GM19328 (cell line): ENCODE measurements at regions not wholly inside any gene's neighbourhood (a gene's known extent, or its start where the extent isn't known, plus 50 kb on each side); places are given as distances from the start of the nearest gene placed in this dataset.
A peak's percentile ranks its signal among the peaks of the same experiment; 100 is the strongest.
"Not testable (repeated sequence)": the region's sequence is repeated elsewhere in the genome, so short reads cannot be mapped to it uniquely, and the experiment has no call there.

ENCODE experiments used
- ATAC-seq: cut with Tn5 transposase; IDR thresholded peaks from one replicate; pipeline ENCODE4 v1.9.1; 2021; ENCODE audit warnings: mild to moderate bottlenecking, moderate library complexity; ENCODE audit not compliant: unreplicated experiment

DNA sequence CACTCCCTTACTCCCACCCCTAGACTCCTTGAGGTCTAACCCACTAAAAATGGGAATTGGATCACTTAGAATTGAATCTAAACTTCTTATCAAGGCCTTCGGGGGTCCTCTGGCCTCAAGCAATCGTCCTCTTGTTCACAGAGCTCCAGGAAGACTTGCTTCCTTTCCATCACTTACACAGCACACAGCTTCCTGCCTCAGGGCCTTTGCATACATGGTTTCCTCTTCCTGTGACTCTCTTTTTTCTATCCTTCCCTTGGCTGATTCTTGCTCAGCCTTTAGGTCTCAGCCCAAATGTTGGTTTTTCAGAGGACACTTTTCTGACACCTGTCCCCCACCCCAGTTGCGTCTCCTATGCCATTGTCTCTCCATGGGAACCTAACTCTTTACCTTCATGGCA is 50.0 kb upstream of the ALDH1B1 start:
- no peak for ATAC-seq

DNA sequence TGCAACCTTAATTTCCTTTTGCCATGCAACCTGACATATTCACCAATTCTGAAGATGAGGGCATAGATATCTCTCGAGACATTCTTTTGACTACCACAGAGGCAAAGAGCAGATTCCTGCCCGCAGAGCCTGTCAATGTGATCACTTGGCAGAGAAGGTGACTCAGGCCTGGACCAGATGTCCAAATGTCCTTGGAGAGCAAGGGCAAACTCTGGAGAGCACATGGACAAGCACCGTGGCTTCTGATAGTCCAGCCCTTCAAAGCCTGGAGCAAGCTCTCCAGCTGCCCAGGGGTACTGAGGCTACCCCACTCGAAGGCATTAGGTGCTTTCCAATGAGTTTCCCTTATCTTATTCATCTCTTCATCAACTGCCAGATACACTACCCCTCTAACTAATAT is 50.4 kb upstream of the ALDH1B1 start:
- no peak for ATAC-seq

- ATAC-seq: no peak
Measured at GRCh38 chr9:38339496-38339895, 53.0 kb upstream of the ALDH1B1 start.

DNA sequence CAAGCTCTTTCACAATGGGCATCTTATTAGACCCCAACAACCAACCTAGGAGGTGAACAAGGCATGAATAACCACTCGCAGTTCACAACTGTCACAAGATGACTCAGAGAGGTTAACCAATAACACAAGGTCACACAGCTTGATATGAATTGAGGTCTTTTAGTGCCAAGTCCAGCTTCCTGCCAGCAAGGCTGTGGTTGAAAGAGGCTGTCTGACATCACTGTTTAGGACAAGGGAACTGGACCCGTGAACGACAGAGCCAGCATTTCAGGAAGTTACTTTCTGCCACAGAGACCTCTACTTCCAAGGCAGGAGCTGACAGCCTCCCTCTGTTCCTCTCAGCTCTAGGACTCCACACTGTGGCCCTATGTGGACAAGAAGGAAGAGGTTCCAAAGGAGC is 53.4 kb upstream of the ALDH1B1 start:
- ATAC-seq: no peak

GRCh38 chr9:38338342-38339018 is 54.0 kb upstream of the ALDH1B1 start:
- no peak for ATAC-seq

- ATAC-seq: no peak
Measured at GRCh38 chr9:38337706-38338264, 54.7 kb upstream of the ALDH1B1 start.

- no peak for ATAC-seq
Measured at GRCh38 chr9:38337181-38337580, 55.3 kb upstream of the ALDH1B1 start.

DNA sequence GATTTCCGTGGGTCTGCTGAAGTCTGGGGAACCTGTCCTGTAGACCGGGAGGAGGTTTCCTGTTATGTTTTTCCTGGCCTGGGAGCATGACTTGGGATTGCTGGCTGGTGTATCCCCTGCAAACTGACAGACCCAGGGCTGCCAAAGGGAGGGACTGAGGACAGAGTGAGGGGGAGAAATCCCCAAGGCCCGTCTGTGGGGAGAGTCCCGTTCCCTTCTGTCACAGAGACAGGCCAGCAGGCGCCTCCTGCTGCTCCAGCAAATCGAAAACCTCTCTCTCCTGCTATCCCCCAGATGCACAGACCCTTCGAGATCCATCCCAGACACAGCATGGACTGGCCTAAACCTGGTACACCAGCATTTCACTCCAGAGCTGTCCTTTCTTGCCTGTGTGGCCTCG is 56.2 kb upstream of the ALDH1B1 start:
- no peak for ATAC-seq

- ATAC-seq: no peak
Measured at GRCh38 chr9:38335686-38336085, 56.8 kb upstream of the ALDH1B1 start.

- ATAC-seq: no peak
Measured at GRCh38 chr9:38334234-38334633, 58.3 kb upstream of the ALDH1B1 start.

DNA sequence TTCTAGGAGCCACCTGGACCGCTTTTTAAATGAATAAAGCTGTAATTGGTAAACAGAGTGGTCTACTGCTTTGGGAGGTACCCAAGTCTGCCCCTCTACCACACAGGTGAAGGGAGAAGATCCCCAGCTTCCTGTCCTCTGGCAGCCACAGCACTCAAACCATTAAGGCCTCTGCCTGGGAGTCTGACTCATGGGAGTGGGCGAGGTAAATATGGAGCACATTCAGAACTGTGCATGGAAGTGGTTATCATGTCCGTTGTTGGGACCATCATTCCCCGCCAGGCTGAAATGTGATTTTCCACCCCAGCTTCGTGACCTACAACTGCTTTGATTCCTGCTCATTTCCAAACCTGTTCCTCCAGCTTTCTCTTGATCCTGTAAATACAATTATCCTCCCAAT is 59.5 kb upstream of the ALDH1B1 start:
- no peak for ATAC-seq

DNA sequence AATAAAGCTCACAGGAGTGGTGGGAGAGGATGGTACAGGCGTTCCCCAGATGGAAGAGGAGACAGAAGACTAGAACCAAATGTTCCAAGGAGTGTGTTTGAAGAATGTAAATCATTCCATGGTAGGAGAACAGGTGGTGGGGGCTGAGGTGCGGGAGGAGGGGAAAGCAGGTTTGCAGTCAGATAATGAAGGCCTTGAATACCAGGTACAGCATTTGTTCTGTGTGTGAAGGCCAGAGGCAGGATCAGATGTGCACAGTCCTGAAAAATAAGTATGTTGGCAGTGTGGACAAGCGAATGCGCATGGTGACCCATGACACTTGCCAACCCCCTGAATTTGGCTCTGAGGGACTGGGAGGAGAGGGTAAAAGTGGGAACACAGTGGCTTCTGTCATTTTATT is 59.9 kb upstream of the ALDH1B1 start:
- ATAC-seq: no peak

DNA sequence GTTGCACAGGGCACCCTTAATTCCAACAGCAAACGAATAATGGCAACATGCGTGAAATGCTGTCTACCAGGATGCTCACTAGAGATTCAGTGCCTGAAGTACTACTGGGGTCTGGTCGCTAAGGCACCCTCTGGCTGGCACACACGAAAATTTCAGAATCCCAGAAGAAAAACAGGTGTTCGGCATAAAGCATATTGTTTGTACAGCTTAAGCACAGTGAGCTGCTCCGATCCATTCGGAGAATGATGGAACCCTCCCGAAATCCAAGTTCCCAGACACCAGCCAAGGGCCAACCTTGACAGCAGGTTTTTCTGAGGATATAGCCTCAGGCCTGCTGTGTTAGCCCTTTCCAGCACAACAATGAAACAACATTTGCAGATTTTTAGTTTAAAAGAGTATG is 61.4 kb upstream of the ALDH1B1 start:
- no peak for ATAC-seq

DNA sequence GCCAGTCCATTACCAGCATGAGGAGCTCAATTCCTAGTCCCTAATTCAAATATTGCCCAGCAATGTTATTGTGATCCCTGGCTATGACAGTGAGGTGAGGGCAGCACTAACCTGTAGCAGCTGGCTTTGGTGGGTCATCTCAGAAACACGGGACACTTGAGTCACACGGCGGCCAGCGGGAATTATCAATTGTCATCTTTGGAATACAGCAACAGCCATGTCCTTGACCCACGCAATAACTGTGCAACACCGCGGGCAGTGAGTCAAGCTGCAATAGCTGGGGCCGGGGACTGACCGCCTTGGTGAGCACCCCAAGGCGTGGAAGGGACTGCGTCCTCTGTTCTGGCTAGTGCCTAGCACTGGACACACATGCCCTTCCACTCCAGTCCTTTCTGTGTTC is 62.5 kb upstream of the ALDH1B1 start:
- no peak for ATAC-seq

DNA sequence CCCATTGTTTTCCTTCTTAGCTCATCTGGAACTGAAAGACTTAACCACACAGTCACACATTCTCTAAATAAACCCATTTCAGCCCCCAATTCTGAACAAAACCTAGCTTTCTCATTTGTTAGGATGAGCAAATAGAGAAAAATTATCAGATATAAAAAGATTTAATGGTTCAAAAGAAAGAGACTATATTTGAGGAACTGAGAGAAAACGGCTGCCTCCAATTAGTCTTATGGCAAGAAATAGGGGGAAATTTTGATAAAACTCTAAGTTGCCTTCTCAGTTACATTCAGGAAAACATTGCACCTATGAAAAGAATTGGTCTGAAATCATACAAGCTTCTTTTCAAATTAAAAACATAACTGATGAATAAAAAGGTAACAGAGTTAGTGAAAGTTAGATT is 63.7 kb upstream of the ALDH1B1 start:
- ATAC-seq: no peak

GRCh38 chr9:38326122-38326521 is 66.4 kb upstream of the ALDH1B1 start:
- ATAC-seq: no peak

DNA sequence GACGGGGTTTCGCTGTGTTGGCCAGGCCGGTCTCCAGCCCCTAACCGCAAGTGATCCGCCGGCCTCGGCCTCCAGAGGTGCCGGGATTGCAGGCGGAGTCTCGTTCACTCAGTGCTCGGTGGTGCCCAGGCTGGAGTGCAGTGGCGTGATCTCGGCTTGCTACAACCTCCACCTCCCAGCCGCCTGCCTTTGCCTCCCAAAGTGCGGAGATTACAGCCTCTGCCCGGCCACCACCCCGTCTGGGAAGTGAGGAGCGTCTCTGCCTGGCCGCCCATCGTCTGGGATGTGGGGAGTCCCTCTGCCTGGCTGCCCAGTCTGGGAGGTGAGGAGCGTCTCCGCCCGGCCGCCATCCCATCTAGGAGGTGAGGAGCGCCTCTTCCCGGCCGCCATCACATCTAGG is 68.3 kb upstream of the ALDH1B1 start:
- ATAC-seq: not testable (repeated sequence)

DNA sequence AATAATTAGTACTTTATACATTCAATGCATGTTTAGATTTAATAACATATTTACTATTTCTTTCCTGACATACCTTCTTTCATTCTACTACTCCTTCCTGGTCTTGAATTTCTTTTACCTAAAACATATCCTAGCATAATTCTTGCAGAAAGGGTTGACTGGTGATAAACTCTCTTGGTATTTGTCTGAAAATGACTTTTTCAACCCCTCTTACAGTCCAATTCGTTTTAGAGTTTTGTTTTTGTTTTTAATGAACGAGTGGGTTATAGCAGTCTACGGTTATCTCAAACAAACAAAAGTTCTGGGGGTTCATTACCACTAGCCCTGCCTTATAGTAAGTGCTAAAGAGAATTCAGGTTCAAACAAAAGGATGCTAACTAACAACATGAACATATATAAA is 69.6 kb upstream of the ALDH1B1 start:
- ATAC-seq: no peak

DNA sequence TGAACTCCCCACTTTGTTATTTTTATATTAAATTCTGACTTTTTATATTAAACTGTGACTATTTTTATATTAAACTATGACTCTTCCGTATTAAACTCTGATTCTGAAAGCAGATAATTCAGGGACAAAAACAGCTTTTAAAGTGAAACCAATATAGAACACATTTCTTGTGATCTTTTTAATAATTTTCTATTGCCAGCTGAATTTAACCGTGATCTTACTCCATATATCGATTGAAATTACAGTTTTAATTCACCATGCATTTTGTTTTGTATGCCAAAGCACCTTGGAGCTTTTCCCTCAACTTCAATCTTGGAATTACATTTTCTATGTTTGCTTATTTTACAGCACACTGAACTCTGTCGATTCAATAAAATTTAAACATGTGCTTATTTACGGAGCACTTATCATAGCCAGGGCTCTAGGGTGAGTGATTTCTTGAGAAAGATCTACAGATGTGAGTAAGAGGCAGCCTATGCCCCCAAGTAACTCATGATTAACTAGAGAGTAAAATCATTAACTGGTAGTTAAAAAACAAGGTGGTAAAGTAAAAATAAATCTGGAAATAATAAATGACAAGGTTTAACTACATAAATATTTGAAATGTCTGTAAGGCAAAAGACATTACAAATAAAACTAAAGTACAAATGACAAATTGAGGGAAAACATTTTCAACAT is 72.9 kb upstream of the ALDH1B1 start:
- ATAC-seq: no peak

- peak; percentile 69 for ATAC-seq
Measured at GRCh38 chr9:38318759-38319495, 73.6 kb upstream of the ALDH1B1 start.

DNA sequence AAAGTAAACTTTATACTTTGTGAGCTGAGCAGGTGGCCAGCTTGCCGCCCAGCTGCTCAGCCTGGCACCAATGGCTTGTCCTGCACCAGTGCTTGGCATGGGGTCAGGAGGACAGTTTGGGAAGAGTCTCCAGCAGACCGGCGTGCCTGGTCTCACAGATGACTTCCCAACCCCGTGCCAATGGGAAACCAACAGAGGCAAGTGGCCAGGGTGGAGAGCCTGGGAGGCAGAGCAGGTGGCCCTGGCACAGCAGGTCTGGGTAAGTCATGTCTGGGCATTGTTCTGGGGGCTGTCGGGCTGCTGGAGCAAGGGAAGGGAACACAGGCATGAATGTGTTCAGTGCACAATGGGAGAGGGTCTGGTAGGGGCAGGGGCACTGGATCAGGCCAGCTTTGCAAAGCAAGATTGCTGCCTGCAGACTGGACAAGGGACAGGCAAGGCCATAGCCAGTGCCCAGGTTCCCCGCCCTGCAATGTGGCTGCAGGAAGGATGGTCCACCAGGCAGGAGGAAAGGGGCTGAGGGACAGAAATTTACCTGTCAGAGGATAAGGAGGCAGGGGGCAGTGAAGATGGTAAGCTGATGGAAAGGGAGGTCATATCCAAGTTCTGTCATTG is 76.2 kb upstream of the ALDH1B1 start:
- ATAC-seq: no peak
